Testis (tissue), 2 donors: ENCODE measurements at regions not wholly inside any gene's neighbourhood (a gene's known extent, or its start where the extent isn't known, plus 50 kb on each side); places are given as distances from the start of the nearest gene placed in this dataset.

ENCODE experiments used
- DNase-seq: peaks from one replicate; pipeline ENCODE4 v3.0.0-alpha.2; 2019
- H3K27ac ChIP-seq, 2 donors: fragments of 200-600 bp; sonication (generic); one replicate each; pipeline ENCODE4 v1.5.1; 2019
- H3K27me3 ChIP-seq: fragments of 200-600 bp; sonication (generic); one replicate; pipeline ENCODE4 v1.5.1; 2019
- H3K36me3 ChIP-seq: fragments of 200-600 bp; sonication (generic); one replicate; pipeline ENCODE4 v1.5.1; 2017; ENCODE audit warnings: low read depth; ENCODE audit errors: missing control alignments
- H3K4me1 ChIP-seq: fragments of 200-600 bp; sonication (generic); one replicate; pipeline ENCODE4 v1.5.1; 2019
- H3K4me3 ChIP-seq, 2 donors: fragments of 200-600 bp; sonication (generic); one replicate each; pipeline ENCODE4 v1.5.1; 2017 to 2019
- H3K9me3 ChIP-seq: fragments of 200-600 bp; sonication (generic); one replicate; pipeline ENCODE4 v1.5.1; 2017
- POLR2A ChIP-seq: fragments of 450-650 bp; IDR thresholded peaks from one replicate; pipeline ENCODE4 v1.6.1; 2017; ENCODE audit warnings: antibody characterized with exemption, mild to moderate bottlenecking, moderate library complexity
- WGBS, 2 donors: methylation state at CpG; one replicate each; pipeline ENCODE4 v1.1.5; 2018; 5-methylcytosine and 5-hydroxymethylcytosine counted together
- intact Hi-C: fragments of 100-400 bp; cut with DNase I; formaldehyde crosslinking; loops from one replicate; pipeline ENCODE4 v1.15.1; 2023; ENCODE audit warnings: low total_unique reads
- TF ChIP-seq, protein P1 (sequence below), 3 experiments: fragments of 450-650 bp in 2 of 3; fragments of 200-600 bp in 1 of 3; sonication (generic) in 1 of 3; IDR thresholded peaks; one replicate each; pipeline ENCODE4 v1.5.1; 2016 to 2019; ENCODE audit warnings: antibody characterized with exemption in 3 of 3, mild to moderate bottlenecking in 2 of 3, moderate library complexity in 1 of 3

DNA sequence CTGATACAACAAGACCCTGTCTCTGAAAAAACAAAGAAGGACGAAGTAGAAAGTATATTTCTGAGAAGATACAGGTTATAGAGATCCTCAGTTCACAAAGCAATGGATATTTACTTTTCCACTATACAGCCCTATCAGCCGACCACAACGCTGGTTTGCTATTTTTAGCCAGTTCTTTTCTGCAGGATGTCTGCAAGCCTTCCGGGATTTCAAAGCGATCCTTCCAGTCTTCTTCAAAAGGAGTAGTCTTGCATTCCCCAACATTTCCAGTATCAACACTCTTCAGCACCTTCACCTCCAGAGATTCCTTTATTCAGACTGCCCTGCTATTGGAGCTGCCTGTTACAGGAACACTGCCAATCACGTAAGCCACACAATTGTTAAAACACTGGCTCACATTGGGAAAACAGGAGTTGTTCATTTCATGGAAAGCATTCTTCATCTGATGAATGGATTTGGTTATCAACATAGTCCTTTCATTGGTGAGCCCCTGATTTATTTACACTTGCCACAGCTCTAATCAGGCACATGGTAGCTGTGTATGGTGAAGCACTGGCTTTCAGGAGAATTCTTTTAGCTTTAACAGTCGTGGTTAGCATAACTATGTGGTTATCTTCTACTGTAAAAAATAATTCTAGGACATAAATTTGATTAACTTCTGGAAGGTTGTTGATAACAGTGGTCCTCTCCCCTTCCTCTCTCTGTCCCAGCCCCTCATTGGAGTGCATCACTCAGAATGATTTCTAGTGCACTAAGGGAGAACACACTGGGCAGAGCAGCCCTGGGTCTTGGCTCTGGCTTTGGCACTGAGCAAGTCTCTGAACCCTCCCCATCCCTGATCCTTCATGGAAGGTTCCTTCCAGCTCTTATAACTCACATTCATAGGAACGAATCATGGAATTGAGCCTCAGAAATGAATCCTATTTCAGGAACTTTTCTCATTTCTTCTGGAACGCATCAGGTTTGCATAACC, 109.9 kb upstream of the SORBS2 start:
- H3K4me3 ChIP-seq = no peak overlapping the region
- no peaks in the 10 kb centered on the region for H3K9me3 ChIP-seq
- intact Hi-C loops = no loop called here
- WGBS, 2 donors = 55 to 58% methylated on average over 9 of the region's 9 CpGs
- H3K36me3 ChIP-seq = no peaks in the 10 kb centered on the region
- TF ChIP-seq, protein P1, sequence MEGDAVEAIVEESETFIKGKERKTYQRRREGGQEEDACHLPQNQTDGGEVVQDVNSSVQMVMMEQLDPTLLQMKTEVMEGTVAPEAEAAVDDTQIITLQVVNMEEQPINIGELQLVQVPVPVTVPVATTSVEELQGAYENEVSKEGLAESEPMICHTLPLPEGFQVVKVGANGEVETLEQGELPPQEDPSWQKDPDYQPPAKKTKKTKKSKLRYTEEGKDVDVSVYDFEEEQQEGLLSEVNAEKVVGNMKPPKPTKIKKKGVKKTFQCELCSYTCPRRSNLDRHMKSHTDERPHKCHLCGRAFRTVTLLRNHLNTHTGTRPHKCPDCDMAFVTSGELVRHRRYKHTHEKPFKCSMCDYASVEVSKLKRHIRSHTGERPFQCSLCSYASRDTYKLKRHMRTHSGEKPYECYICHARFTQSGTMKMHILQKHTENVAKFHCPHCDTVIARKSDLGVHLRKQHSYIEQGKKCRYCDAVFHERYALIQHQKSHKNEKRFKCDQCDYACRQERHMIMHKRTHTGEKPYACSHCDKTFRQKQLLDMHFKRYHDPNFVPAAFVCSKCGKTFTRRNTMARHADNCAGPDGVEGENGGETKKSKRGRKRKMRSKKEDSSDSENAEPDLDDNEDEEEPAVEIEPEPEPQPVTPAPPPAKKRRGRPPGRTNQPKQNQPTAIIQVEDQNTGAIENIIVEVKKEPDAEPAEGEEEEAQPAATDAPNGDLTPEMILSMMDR (IDR thresholded peaks at IDR 0.05) = no peak
- no peak for TF ChIP-seq POLR2A
- H3K27ac ChIP-seq = no peak overlapping the region
- H3K4me1 ChIP-seq = no peaks in the 10 kb centered on the region
- DNase-seq = no peak
- H3K27me3 ChIP-seq = no peaks in the 10 kb centered on the region

DNA sequence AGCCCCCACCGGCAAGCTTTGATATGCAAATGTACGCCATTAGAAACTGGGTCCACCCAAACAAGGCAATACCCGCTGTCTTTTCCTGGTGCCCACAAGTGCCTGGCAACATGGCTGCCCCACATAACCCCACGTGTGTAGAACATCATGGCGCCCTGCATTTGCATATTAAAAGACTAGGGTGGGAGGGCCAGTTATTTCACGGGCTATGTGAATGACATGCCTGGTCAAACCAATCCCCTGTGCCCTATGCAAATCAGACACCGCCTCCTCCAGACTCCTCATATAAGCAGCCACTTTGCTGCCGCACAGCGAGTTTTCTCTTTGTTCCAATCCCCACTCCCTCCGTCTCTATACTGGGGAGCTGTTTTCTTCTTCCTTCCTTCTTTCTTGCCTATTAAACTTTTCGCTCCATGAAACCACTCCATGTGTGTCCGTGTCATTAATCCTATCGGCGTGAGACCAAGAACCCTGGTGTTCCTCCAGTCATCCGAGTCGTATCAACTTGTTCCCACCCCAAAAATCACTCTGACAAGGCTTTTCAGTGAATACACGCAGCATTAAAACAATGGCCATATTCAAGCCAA, 112.6 kb upstream of the SORBS2 start:
- no peaks in the 10 kb centered on the region for H3K27me3 ChIP-seq
- H3K9me3 ChIP-seq = no peaks in the 10 kb centered on the region
- intact Hi-C loops = no loop called here
- peak; percentile 72 for DNase-seq
- no peak overlapping the region for H3K27ac ChIP-seq
- no peaks in the 10 kb centered on the region for H3K36me3 ChIP-seq
- H3K4me3 ChIP-seq = no peak overlapping the region
- 68 to 77% methylated on average over 17 of the region's 17 CpGs for WGBS, 2 donors
- TF ChIP-seq, protein P1 (IDR thresholded peaks at IDR 0.05) = no peak
- no peak for TF ChIP-seq POLR2A
- no peaks in the 10 kb centered on the region for H3K4me1 ChIP-seq

DNA sequence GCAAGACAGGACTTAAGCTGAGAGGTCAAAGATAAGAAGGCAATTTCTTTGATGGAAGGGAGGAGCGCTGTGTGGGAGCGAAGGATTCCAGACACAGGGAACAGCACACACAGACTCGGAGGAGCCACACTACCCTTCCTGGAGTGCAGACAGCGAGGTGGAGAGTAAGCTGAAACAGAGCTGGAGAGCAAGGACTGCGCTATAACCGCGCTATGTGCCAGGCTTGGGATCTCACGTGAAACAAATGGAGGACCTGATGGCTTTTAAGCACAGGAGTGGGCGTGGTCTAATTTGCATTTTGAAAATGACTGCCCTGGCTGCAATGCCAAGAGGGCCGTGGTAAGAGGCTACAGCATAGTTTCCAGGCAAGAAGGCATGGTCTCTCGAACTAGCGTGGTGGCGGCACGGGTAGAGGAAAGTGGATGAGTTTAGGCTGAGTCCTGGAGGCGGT, 113.9 kb upstream of the SORBS2 start:
- TF ChIP-seq, protein P1 (IDR thresholded peaks at IDR 0.05) = no peak
- no peak for TF ChIP-seq POLR2A
- Histone ChIP-seq H3K9me3 (no peaks in the 10 kb centered on the region), H3K27ac (no peak overlapping the region), H3K36me3 (no peaks in the 10 kb centered on the region), H3K27me3 (no peaks in the 10 kb centered on the region), H3K4me3 (peak overlapping the region in 1 of 2 donors; percentile 3), H3K4me1 (no peaks in the 10 kb centered on the region)
- WGBS, 2 donors = 52 to 60% methylated on average over 15 of the region's 15 CpGs
- intact Hi-C loops = no loop called here
- DNase-seq = peak; percentile 28

DNA sequence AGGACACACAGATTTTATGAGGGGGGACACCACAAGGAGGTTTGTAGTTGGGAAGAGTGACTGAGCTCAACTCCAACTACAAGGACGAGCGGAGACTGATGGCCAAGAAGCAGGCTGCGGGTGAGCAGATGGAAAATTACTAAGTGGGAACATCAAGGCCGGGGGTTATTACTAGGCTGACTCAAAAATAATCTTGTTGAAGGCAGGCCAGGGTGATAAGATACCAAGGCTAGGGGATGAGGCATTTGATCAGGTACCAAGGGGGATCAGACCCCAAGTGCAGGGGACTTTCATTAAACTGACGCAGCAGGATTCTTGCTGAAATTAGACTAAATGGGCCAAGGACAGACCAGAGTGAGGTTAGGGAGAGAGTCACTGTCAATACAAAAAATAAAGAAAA, 119.4 kb upstream of the SORBS2 start:
- Histone ChIP-seq H3K4me1 (no peaks in the 10 kb centered on the region), H3K4me3 (no peak overlapping the region), H3K27ac (no peak overlapping the region), H3K36me3 (no peaks in the 10 kb centered on the region), H3K27me3 (no peaks in the 10 kb centered on the region), H3K9me3 (no peaks in the 10 kb centered on the region)
- 81 to 95% methylated on average over 5 of the region's 5 CpGs for WGBS, 2 donors
- DNase-seq = no peak
- intact Hi-C loops = no loop called here
- TF ChIP-seq POLR2A = no peak
- TF ChIP-seq, protein P1 (IDR thresholded peaks at IDR 0.05) = no peak
